OCI-LY7 (cell line): ENCODE measurements at regions not wholly inside any gene's neighbourhood (a gene's known extent, or its start where the extent isn't known, plus 50 kb on each side); places are given as distances from the start of the nearest gene placed in this dataset.

Source experiments
- BruUV-seq: library from RNA; stranded (reverse); fragments of 400-500 nt; replicated peaks from 2 replicates; lab custom pipeline; 2021; lab: Mats Ljungman, UMichigan
- CTCF ChIA-PET: fragments of 300-600 bp; sonication (Branson Sonifier 250); formaldehyde crosslinking; loops from one replicate; lab custom pipeline; 2022; ENCODE audit warnings: antibody characterized with exemption; ENCODE audit not compliant: unreplicated experiment; lab: Charles Lee
- POLR2A ChIA-PET: fragments of 300-600 bp; sonication (Branson Sonifier 250); formaldehyde crosslinking; loops from one replicate; lab custom pipeline; 2022; ENCODE audit warnings: antibody characterized with exemption; lab: Charles Lee
- DNase-seq: peaks from one replicate; pipeline ENCODE4 v3.0.0-alpha.2; 2015; ENCODE audit warnings: low spot score
- H2AFZ ChIP-seq: fragments of 200-600 bp; sonication (generic), shearing (Covaris generic); 2 replicates; pipeline ENCODE4 v1.6.1; 2014; ENCODE audit warnings: mild to moderate bottlenecking, antibody characterized with exemption, low read length, moderate library complexity
- H3K27ac ChIP-seq: fragments of 200-600 bp; sonication (generic); 2 replicates; pipeline ENCODE4 v1.5.1; 2014; ENCODE audit warnings: mixed run types, low read depth, mild to moderate bottlenecking, moderate library complexity, low read length, inconsistent platforms; ENCODE audit not compliant: poor library complexity, severe bottlenecking
- H3K36me3 ChIP-seq: fragments of 200-600 bp; sonication (generic); 2 replicates; pipeline ENCODE4 v1.6.1; 2014; ENCODE audit warnings: mild to moderate bottlenecking, antibody characterized with exemption, low read length, moderate library complexity, mixed read lengths; ENCODE audit not compliant: insufficient read depth
- H3K4me1 ChIP-seq: fragments of 200-600 bp; sonication (generic); 2 replicates; pipeline ENCODE4 v1.5.1; 2014; ENCODE audit warnings: mild to moderate bottlenecking, low read length; ENCODE audit not compliant: insufficient read depth, poor library complexity, severe bottlenecking
- H3K4me2 ChIP-seq: fragments of 200-600 bp; sonication (generic); 2 replicates; pipeline ENCODE4 v1.6.1; 2014; ENCODE audit warnings: mild to moderate bottlenecking, low read length
- H3K4me3 ChIP-seq: fragments of 200-600 bp; sonication (generic); 2 replicates; pipeline ENCODE4 v1.5.1; 2014; ENCODE audit warnings: mild to moderate bottlenecking, low read depth, low read length; ENCODE audit not compliant: poor library complexity, severe bottlenecking
- H3K79me2 ChIP-seq: fragments of 200-600 bp; sonication (generic); 2 replicates; pipeline ENCODE4 v1.6.1; 2016; ENCODE audit warnings: low read depth, mild to moderate bottlenecking, low read length, moderate library complexity, mixed read lengths; ENCODE audit not compliant: insufficient read depth
- H3K9me2 ChIP-seq: fragments of 200-600 bp; sonication (generic); 2 replicates; pipeline ENCODE4 v1.6.1; 2016; ENCODE audit warnings: mild to moderate bottlenecking, low read length, mixed read lengths; ENCODE audit not compliant: insufficient read depth
- H3K9me3 ChIP-seq: fragments of 200-600 bp; sonication (generic); 2 replicates; pipeline ENCODE4 v1.6.1; 2014; ENCODE audit warnings: mild to moderate bottlenecking, mixed run types, low read length, mixed read lengths
- H4K20me1 ChIP-seq: fragments of 200-600 bp; sonication (generic); 2 replicates; pipeline ENCODE4 v1.6.1; 2014; ENCODE audit warnings: mild to moderate bottlenecking, antibody characterized with exemption, low read length, moderate library complexity, mixed read lengths; ENCODE audit not compliant: insufficient read depth
- CTCF ChIP-seq: fragments of 200-600 bp; sonication (generic); conservative IDR thresholded peaks from 2 replicates; pipeline ENCODE4 v1.5.1; 2014; ENCODE audit warnings: mild to moderate bottlenecking, antibody characterized with exemption, low read length, moderate library complexity, mixed read lengths
- EZH2phosphoT487 ChIP-seq: fragments of 200-600 bp; sonication (generic); IDR thresholded peaks from 2 replicates; pipeline ENCODE4 v1.6.1; 2018; ENCODE audit warnings: low read depth, borderline replicate concordance, mild to moderate bottlenecking, mixed run types, antibody characterized with exemption, low read length, moderate library complexity, mixed read lengths
- intact Hi-C: fragments of 100-400 bp; cut with micrococcal nuclease; formaldehyde crosslinking; loops from one replicate; pipeline ENCODE4 v1.10.0; 2022; ENCODE audit not compliant: unreplicated experiment

DNA sequence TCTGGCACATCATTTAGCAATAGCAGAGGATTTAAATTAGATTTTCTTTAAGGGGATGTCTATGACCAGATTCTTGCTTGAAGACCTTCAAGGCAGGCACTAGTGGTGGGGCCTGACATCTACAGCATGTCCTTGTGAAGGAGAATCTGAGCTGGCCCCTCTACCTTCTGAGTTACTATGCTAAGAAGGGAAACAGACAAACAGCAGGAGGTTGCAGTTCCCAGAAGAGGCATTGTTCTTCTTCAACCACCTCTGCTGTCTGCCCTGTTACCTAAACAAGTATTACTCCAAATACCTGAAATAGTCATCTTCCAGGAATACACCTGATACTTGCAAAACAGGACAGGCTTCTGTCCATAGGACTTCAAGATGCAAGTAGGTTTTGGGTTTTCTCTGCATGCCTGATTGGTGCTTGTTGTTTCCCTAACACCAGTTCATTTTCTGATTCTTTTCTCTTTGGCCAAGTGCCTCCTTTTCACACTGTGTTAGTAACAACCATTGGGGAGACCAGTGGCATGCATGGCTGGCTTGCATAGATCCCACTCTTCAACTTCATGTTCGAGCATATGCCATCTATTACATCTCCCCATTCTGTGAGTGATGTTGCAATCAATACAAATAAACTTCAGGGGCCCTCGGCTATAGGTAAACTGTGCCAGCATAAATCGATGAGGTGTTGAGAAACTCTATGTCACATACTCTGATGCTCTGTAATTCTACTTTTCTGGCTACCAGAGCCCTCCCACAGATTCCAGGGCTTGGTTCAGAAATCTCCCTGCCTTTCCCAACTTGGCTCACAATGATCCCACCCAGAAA lies 93.0 kb upstream of the DUSP10 start:
- no TSS peak for BruUV-seq
- no peak for DNase-seq
- H3K4me3 ChIP-seq: no peak overlapping the region
- H3K9me2 ChIP-seq: no peaks in the 10 kb centered on the region
- no peak overlapping the region for H3K27ac ChIP-seq
- H3K79me2 ChIP-seq: no peaks in the 10 kb centered on the region
- no peak for TF ChIP-seq CTCF
- TF ChIP-seq EZH2phosphoT487: no peak
- H3K4me2 ChIP-seq: no peak overlapping the region
- intact Hi-C loops: no loop called here
- no peaks in the 10 kb centered on the region for H3K9me3 ChIP-seq
- no peak overlapping the region for H2AFZ ChIP-seq
- POLR2A ChIA-PET: no interaction called here
- H3K36me3 ChIP-seq: no peaks in the 10 kb centered on the region
- no peaks in the 10 kb centered on the region for H3K4me1 ChIP-seq
- CTCF ChIA-PET: no interaction called here
- no peaks in the 10 kb centered on the region for H4K20me1 ChIP-seq

- Histone ChIP-seq H3K9me2 (no peaks in the 10 kb centered on the region), H3K79me2 (no peaks in the 10 kb centered on the region), H2AFZ (no peak overlapping the region), H3K27ac (no peak overlapping the region), H3K9me3 (no peaks in the 10 kb centered on the region), H4K20me1 (no peaks in the 10 kb centered on the region), H3K4me2 (no peak overlapping the region), H3K4me3 (no peak overlapping the region), H3K4me1 (no peaks in the 10 kb centered on the region), H3K36me3 (no peaks in the 10 kb centered on the region)
- no peak for TF ChIP-seq EZH2phosphoT487
- no peak for TF ChIP-seq CTCF
- POLR2A ChIA-PET: interaction anchor here (1.5 kb wide), 1 partner anchor 44 kb away, joined by 3 read pairs; no protein-coding TSS in a partner anchor
- BruUV-seq: no TSS peak
- CTCF ChIA-PET: no interaction called here
- intact Hi-C loops: no loop called here
- DNase-seq: no peak
These were observed 90.7 kb upstream of the DUSP10 start for GRCh38 chr1:221832617-221833016.

DNA sequence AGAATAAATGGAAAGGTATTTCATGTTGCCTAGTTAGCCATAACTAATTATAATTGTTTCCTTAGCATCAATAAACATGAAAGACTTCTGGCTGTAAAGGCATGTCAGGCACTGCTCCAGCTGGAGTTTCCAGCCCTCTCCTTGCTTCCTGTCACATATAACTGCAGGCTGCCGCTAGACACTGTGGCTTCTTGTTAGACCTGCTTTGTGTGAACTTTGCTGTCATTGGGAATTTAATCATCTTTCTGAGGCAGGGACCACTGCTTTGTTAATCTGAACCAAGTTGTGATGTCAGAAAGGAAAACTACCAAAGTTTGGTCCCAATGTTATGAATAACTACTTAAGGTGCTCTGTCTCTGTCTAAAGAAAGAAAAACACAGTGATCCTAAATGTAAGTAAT lies 90.3 kb upstream of the DUSP10 start:
- H3K79me2 ChIP-seq: no peaks in the 10 kb centered on the region
- H2AFZ ChIP-seq: no peak overlapping the region
- H3K36me3 ChIP-seq: no peaks in the 10 kb centered on the region
- H3K4me2 ChIP-seq: no peak overlapping the region
- no peak for DNase-seq
- no peaks in the 10 kb centered on the region for H3K4me1 ChIP-seq
- intact Hi-C loops: no loop called here
- H3K4me3 ChIP-seq: no peak overlapping the region
- BruUV-seq: no TSS peak
- H3K9me3 ChIP-seq: no peaks in the 10 kb centered on the region
- H3K27ac ChIP-seq: no peak overlapping the region
- POLR2A ChIA-PET: no interaction called here
- H3K9me2 ChIP-seq: no peaks in the 10 kb centered on the region
- CTCF ChIA-PET: no interaction called here
- TF ChIP-seq EZH2phosphoT487 (no peak), CTCF (no peak)
- no peaks in the 10 kb centered on the region for H4K20me1 ChIP-seq
